Esophagus squamous epithelium (tissue), 5 donors: ENCODE measurements at regions not wholly inside any gene's neighbourhood (a gene's known extent, or its start where the extent isn't known, plus 50 kb on each side); places are given as distances from the start of the nearest gene placed in this dataset.

Source experiments
- DNase-seq: peaks from one replicate; lab custom pipeline; 2025; lab: John Stamatoyannopoulos, UW
- H3K27ac ChIP-seq, 4 donors: fragments of 200-600 bp; sonication (generic); one replicate each; pipeline ENCODE4 v1.5.1; 2016 to 2019; ENCODE audit warnings: mild to moderate bottlenecking in 1 of 4
- H3K27me3 ChIP-seq, 4 donors: fragments of 200-600 bp; sonication (generic); 1 replicate in 3 of 4; 2 replicates in 1 of 4; pipeline versions ENCODE4 v1.5.1 to v1.6.0; 2017 to 2021; ENCODE audit warnings: antibody characterized with exemption in 1 of 4
- H3K36me3 ChIP-seq, 3 donors: fragments of 200-600 bp; sonication (generic); one replicate each; pipeline ENCODE4 v1.5.1; 2016 to 2019
- H3K4me1 ChIP-seq, 3 donors: fragments of 200-600 bp; sonication (generic); one replicate each; pipeline ENCODE4 v1.5.1; 2017 to 2019
- H3K4me3 ChIP-seq, 4 donors: fragments of 200-600 bp; sonication (generic); 1 replicate in 3 of 4; 2 replicates in 1 of 4; pipeline ENCODE4 v1.5.1; 2016 to 2019; ENCODE audit warnings: mild to moderate bottlenecking in 2 of 4, moderate library complexity in 1 of 4
- H3K9me3 ChIP-seq, 3 donors: fragments of 200-600 bp; sonication (generic); one replicate each; pipeline ENCODE4 v1.5.1; 2016 to 2019
- POLR2A ChIP-seq, 4 donors: fragments of 450-650 bp; IDR thresholded peaks; one replicate each; pipeline ENCODE4 v1.6.1; 2017; ENCODE audit warnings: antibody characterized with exemption in 4 of 4, mild to moderate bottlenecking in 4 of 4, moderate library complexity in 3 of 4
- WGBS, 2 donors: methylation state at CpG; one replicate each; pipeline ENCODE4 v1.1.5; 2018; 5-methylcytosine and 5-hydroxymethylcytosine counted together
- intact Hi-C: fragments of 100-400 bp; cut with DNase I; formaldehyde crosslinking; loops from one replicate; pipeline ENCODE4 v1.15.0; 2022
- TF ChIP-seq, protein P1 (sequence below), 6 experiments: fragments of 450-650 bp in 4 of 6; fragments of 200-600 bp in 2 of 6; sonication (generic) in 2 of 6; IDR thresholded peaks; one replicate each; pipeline ENCODE4 v1.5.1; 2016 to 2019; ENCODE audit warnings: antibody characterized with exemption in 6 of 6, mild to moderate bottlenecking in 4 of 6, moderate library complexity in 4 of 6
- donor health status: DM: yes; HTN: yes; CAD: no.

DNA sequence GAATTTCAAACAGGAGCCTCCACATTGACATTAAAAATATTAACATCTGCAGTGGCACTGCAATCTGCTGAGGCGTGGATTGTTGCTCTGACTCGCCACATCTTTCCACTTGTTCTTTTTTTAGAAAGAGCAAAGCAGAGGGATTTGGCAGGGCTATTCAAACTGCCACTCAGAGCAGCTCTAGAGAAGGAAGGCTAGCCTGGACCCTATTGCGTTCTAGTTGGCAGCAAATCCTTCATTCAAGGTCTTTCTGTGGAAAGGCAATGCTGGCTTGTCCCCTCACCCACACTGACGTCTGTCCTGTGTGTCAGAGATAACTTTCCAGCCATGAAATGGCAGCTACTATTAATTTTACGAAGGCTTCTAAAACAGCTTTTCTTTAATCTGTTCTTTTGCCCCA, 483.2 kb upstream of the SGO1 start:
- H3K4me3 ChIP-seq: no peak overlapping the region
- intact Hi-C loops: no loop called here
- H3K27ac ChIP-seq: no peak overlapping the region
- H3K36me3 ChIP-seq: no peaks in the 10 kb centered on the region
- TF ChIP-seq POLR2A (IDR thresholded peaks at IDR 0.05): no peak
- TF ChIP-seq, protein P1, sequence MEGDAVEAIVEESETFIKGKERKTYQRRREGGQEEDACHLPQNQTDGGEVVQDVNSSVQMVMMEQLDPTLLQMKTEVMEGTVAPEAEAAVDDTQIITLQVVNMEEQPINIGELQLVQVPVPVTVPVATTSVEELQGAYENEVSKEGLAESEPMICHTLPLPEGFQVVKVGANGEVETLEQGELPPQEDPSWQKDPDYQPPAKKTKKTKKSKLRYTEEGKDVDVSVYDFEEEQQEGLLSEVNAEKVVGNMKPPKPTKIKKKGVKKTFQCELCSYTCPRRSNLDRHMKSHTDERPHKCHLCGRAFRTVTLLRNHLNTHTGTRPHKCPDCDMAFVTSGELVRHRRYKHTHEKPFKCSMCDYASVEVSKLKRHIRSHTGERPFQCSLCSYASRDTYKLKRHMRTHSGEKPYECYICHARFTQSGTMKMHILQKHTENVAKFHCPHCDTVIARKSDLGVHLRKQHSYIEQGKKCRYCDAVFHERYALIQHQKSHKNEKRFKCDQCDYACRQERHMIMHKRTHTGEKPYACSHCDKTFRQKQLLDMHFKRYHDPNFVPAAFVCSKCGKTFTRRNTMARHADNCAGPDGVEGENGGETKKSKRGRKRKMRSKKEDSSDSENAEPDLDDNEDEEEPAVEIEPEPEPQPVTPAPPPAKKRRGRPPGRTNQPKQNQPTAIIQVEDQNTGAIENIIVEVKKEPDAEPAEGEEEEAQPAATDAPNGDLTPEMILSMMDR (IDR thresholded peaks at IDR 0.05): no peak
- no peaks in the 10 kb centered on the region for H3K9me3 ChIP-seq
- H3K27me3 ChIP-seq: no peaks in the 10 kb centered on the region
- no peak for DNase-seq
- WGBS, 2 donors: 18 to 19% methylated on average over 5 of the region's 5 CpGs
- H3K4me1 ChIP-seq: no peaks in the 10 kb centered on the region

GRCh38 chr3:20668411-20668810, 482.4 kb upstream of the SGO1 start:
- DNase-seq: no peak
- no peak overlapping the region for H3K27ac ChIP-seq
- intact Hi-C loops: no loop called here
- H3K36me3 ChIP-seq: no peaks in the 10 kb centered on the region
- H3K27me3 ChIP-seq: no peaks in the 10 kb centered on the region
- H3K4me1 ChIP-seq: no peaks in the 10 kb centered on the region
- TF ChIP-seq POLR2A (IDR thresholded peaks at IDR 0.05): no peak
- TF ChIP-seq, protein P1 (IDR thresholded peaks at IDR 0.05): no peak
- no peak overlapping the region for H3K4me3 ChIP-seq
- 54 to 77% methylated on average over 3 of the region's 3 CpGs for WGBS, 2 donors
- H3K9me3 ChIP-seq: no peaks in the 10 kb centered on the region

DNA sequence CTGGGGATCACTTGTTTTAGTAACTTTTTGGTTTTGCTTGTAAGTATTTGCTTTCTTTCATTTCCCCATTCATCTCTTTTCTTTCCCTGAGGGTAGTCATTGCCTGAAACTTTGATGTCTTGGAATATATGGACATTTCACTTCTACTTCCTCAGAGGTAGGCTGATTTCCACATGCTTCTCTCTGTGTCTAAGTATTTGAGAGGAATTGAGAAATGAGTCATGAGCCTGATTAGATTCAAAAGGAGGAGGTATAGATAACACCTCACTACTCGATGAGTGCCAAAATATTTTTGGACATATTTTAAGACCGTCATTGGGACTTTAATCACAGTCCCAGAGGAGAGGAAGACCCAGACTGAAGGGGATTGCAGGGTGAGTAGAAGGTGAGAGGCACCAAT, 480.1 kb upstream of the SGO1 start:
- WGBS, 2 donors: 54 to 67% methylated on average over 2 of the region's 2 CpGs
- TF ChIP-seq, protein P1 (IDR thresholded peaks at IDR 0.05): no peak
- TF ChIP-seq POLR2A (IDR thresholded peaks at IDR 0.05): no peak
- Histone ChIP-seq H3K9me3 (no peaks in the 10 kb centered on the region), H3K36me3 (no peaks in the 10 kb centered on the region), H3K27ac (no peak overlapping the region), H3K4me1 (no peaks in the 10 kb centered on the region), H3K4me3 (no peak overlapping the region), H3K27me3 (no peaks in the 10 kb centered on the region)
- intact Hi-C loops: no loop called here
- no peak for DNase-seq

GRCh38 chr3:20658491-20658890, 472.5 kb upstream of the SGO1 start:
- H3K36me3 ChIP-seq: no peaks in the 10 kb centered on the region
- DNase-seq: no peak
- H3K9me3 ChIP-seq: no peaks in the 10 kb centered on the region
- 45% methylated on average over 1 of the region's 1 CpG for WGBS, 2 donors
- intact Hi-C loops: no loop called here
- TF ChIP-seq, protein P1 (IDR thresholded peaks at IDR 0.05): no peak
- TF ChIP-seq POLR2A (IDR thresholded peaks at IDR 0.05): no peak
- H3K4me1 ChIP-seq: no peaks in the 10 kb centered on the region
- H3K27ac ChIP-seq: no peak overlapping the region
- H3K27me3 ChIP-seq: no peaks in the 10 kb centered on the region
- no peak overlapping the region for H3K4me3 ChIP-seq

GRCh38 chr3:20657560-20657959, 471.6 kb upstream of the SGO1 start:
- H3K27ac ChIP-seq: no peak overlapping the region
- no peaks in the 10 kb centered on the region for H3K4me1 ChIP-seq
- TF ChIP-seq POLR2A (IDR thresholded peaks at IDR 0.05): no peak
- TF ChIP-seq, protein P1 (IDR thresholded peaks at IDR 0.05): no peak
- WGBS, 2 donors: 77 to 84% methylated on average over 4 of the region's 4 CpGs
- no peaks in the 10 kb centered on the region for H3K9me3 ChIP-seq
- H3K36me3 ChIP-seq: no peaks in the 10 kb centered on the region
- DNase-seq: no peak
- H3K27me3 ChIP-seq: no peaks in the 10 kb centered on the region
- intact Hi-C loops: no loop called here
- no peak overlapping the region for H3K4me3 ChIP-seq
